ENCODE measurements at regions not wholly inside any gene's neighbourhood (a gene's known extent, or its start where the extent isn't known, plus 50 kb on each side); places are given as distances from the start of the nearest gene placed in this dataset.

- peaks cover 16% of the 10 kb centered on the region for H3K9me3 Mint-ChIP-seq
- H3K4me3 Mint-ChIP-seq = no peak overlapping the region
- H3K27me3 Mint-ChIP-seq = no peaks in the 10 kb centered on the region
- no peak for ATAC-seq
- no peaks in the 10 kb centered on the region for H3K4me1 Mint-ChIP-seq
- no peak overlapping the region for H3K27ac Mint-ChIP-seq
- DNase-seq = no peak
- no peaks in the 10 kb centered on the region for H3K36me3 Mint-ChIP-seq (ENCODE audit: low read depth)
These were observed 241.3 kb upstream of the GIMD1 start for GRCh38 chr4:106609917-106610316.

- no peak for ATAC-seq
- DNase-seq = no peak
- peaks cover 12% of the 10 kb centered on the region for H3K9me3 Mint-ChIP-seq
- H3K27me3 Mint-ChIP-seq = no peaks in the 10 kb centered on the region
- H3K4me3 Mint-ChIP-seq = no peak overlapping the region
- H3K4me1 Mint-ChIP-seq = no peaks in the 10 kb centered on the region
- H3K27ac Mint-ChIP-seq = no peak overlapping the region
- H3K36me3 Mint-ChIP-seq (ENCODE audit: low read depth) = no peaks in the 10 kb centered on the region
These were observed 239.0 kb upstream of the GIMD1 start for GRCh38 chr4:106607558-106607957.

- H3K9me3 Mint-ChIP-seq = peaks cover 3% of the 10 kb centered on the region
- H3K27ac Mint-ChIP-seq = no peak overlapping the region
- no peaks in the 10 kb centered on the region for H3K4me1 Mint-ChIP-seq
- H3K27me3 Mint-ChIP-seq = no peaks in the 10 kb centered on the region
- no peak overlapping the region for H3K4me3 Mint-ChIP-seq
- ATAC-seq (no peak), DNase-seq (no peak)
- no peaks in the 10 kb centered on the region for H3K36me3 Mint-ChIP-seq (ENCODE audit: low read depth)
These were observed 235.9 kb upstream of the GIMD1 start for GRCh38 chr4:106604319-106605051.

GRCh38 chr4:106603471-106603870 is 234.9 kb upstream of the GIMD1 start:
- Mint-ChIP-seq H3K27ac (no peak overlapping the region), H3K27me3 (no peaks in the 10 kb centered on the region), H3K4me1 (no peaks in the 10 kb centered on the region), H3K4me3 (no peak overlapping the region), H3K36me3 (ENCODE audit: low read depth) (no peaks in the 10 kb centered on the region), H3K9me3 (no peaks in the 10 kb centered on the region)
- no peak for ATAC-seq
- no peak for DNase-seq

- no peaks in the 10 kb centered on the region for H3K9me3 Mint-ChIP-seq
- ATAC-seq (no peak), DNase-seq (no peak)
- no peaks in the 10 kb centered on the region for H3K4me1 Mint-ChIP-seq
- no peaks in the 10 kb centered on the region for H3K27me3 Mint-ChIP-seq
- no peak overlapping the region for H3K27ac Mint-ChIP-seq
- H3K36me3 Mint-ChIP-seq (ENCODE audit: low read depth) = no peaks in the 10 kb centered on the region
- no peak overlapping the region for H3K4me3 Mint-ChIP-seq
These were observed 234.1 kb upstream of the GIMD1 start for GRCh38 chr4:106602711-106603110.

GRCh38 chr4:106601519-106601918 is 232.9 kb upstream of the GIMD1 start:
- DNase-seq = no peak

GRCh38 chr4:106595906-106596305 is 227.3 kb upstream of the GIMD1 start:
- H3K4me1 Mint-ChIP-seq = no peaks in the 10 kb centered on the region
- H3K27ac Mint-ChIP-seq = no peak overlapping the region
- H3K9me3 Mint-ChIP-seq = no peaks in the 10 kb centered on the region
- H3K4me3 Mint-ChIP-seq = no peak overlapping the region
- no peaks in the 10 kb centered on the region for H3K27me3 Mint-ChIP-seq
- ATAC-seq (no peak), DNase-seq (no peak)
- H3K36me3 Mint-ChIP-seq (ENCODE audit: low read depth) = no peaks in the 10 kb centered on the region

More at GRCh38 chr4:106601519-106601918, 232.9 kb upstream of the GIMD1 start:
- Mint-ChIP-seq H3K27ac (no peak overlapping the region), H3K36me3 (ENCODE audit: low read depth) (no peaks in the 10 kb centered on the region), H3K27me3 (no peaks in the 10 kb centered on the region), H3K4me1 (no peaks in the 10 kb centered on the region), H3K9me3 (no peaks in the 10 kb centered on the region), H3K4me3 (no peak overlapping the region)
- no peak for ATAC-seq

GRCh38 chr4:106594291-106594952 is 225.8 kb upstream of the GIMD1 start:
- H3K4me1 Mint-ChIP-seq = no peaks in the 10 kb centered on the region
- H3K9me3 Mint-ChIP-seq = no peaks in the 10 kb centered on the region
- no peaks in the 10 kb centered on the region for H3K36me3 Mint-ChIP-seq (ENCODE audit: low read depth)
- no peaks in the 10 kb centered on the region for H3K27me3 Mint-ChIP-seq
- no peak overlapping the region for H3K4me3 Mint-ChIP-seq
- DNase-seq (no peak), ATAC-seq (no peak)
- H3K27ac Mint-ChIP-seq = no peak overlapping the region

- Mint-ChIP-seq H3K4me3 (no peak overlapping the region), H3K27ac (no peak overlapping the region), H3K36me3 (ENCODE audit: low read depth) (no peaks in the 10 kb centered on the region), H3K9me3 (no peaks in the 10 kb centered on the region), H3K4me1 (no peaks in the 10 kb centered on the region), H3K27me3 (no peaks in the 10 kb centered on the region)
- ATAC-seq (no peak), DNase-seq (no peak)
These were observed 220.3 kb upstream of the GIMD1 start for GRCh38 chr4:106588891-106589290.

- DNase-seq (no peak), ATAC-seq (no peak)
- Mint-ChIP-seq H3K4me1 (no peaks in the 10 kb centered on the region), H3K27ac (no peak overlapping the region), H3K27me3 (no peaks in the 10 kb centered on the region), H3K4me3 (no peak overlapping the region), H3K36me3 (ENCODE audit: low read depth) (no peaks in the 10 kb centered on the region), H3K9me3 (no peaks in the 10 kb centered on the region)
These were observed 219.0 kb upstream of the GIMD1 start for GRCh38 chr4:106587558-106587957.

- ATAC-seq (no peak), DNase-seq (no peak)
- Mint-ChIP-seq H3K27ac (no peak overlapping the region), H3K27me3 (no peaks in the 10 kb centered on the region), H3K9me3 (no peaks in the 10 kb centered on the region), H3K4me3 (no peak overlapping the region), H3K36me3 (ENCODE audit: low read depth) (no peaks in the 10 kb centered on the region), H3K4me1 (no peaks in the 10 kb centered on the region)
These were observed 217.4 kb upstream of the GIMD1 start for GRCh38 chr4:106585915-106586349.

- Mint-ChIP-seq H3K27me3 (no peaks in the 10 kb centered on the region), H3K9me3 (no peaks in the 10 kb centered on the region), H3K4me1 (no peaks in the 10 kb centered on the region), H3K36me3 (ENCODE audit: low read depth) (no peaks in the 10 kb centered on the region), H3K27ac (no peak overlapping the region), H3K4me3 (no peak overlapping the region)
- DNase-seq (no peak), ATAC-seq (no peak)
These were observed 215.9 kb upstream of the GIMD1 start for GRCh38 chr4:106584337-106584989.

GRCh38 chr4:106583567-106583966 is 215.0 kb upstream of the GIMD1 start:
- no peak for DNase-seq

GRCh38 chr4:106583108-106583507 is 214.5 kb upstream of the GIMD1 start:
- no peaks in the 10 kb centered on the region for H3K9me3 Mint-ChIP-seq
- H3K4me1 Mint-ChIP-seq = no peaks in the 10 kb centered on the region
- DNase-seq = no peak
- no peak for ATAC-seq
- H3K4me3 Mint-ChIP-seq = no peak overlapping the region
- no peaks in the 10 kb centered on the region for H3K36me3 Mint-ChIP-seq (ENCODE audit: low read depth)
- H3K27ac Mint-ChIP-seq = no peak overlapping the region
- no peaks in the 10 kb centered on the region for H3K27me3 Mint-ChIP-seq

More at GRCh38 chr4:106583567-106583966, 215.0 kb upstream of the GIMD1 start:
- no peaks in the 10 kb centered on the region for H3K27me3 Mint-ChIP-seq
- no peaks in the 10 kb centered on the region for H3K4me1 Mint-ChIP-seq
- ATAC-seq = no peak
- no peak overlapping the region for H3K27ac Mint-ChIP-seq
- H3K9me3 Mint-ChIP-seq = no peaks in the 10 kb centered on the region
- H3K4me3 Mint-ChIP-seq = no peak overlapping the region
- no peaks in the 10 kb centered on the region for H3K36me3 Mint-ChIP-seq (ENCODE audit: low read depth)

GRCh38 chr4:106582103-106582502 is 213.5 kb upstream of the GIMD1 start:
- Mint-ChIP-seq H3K27ac (no peak overlapping the region), H3K4me3 (no peak overlapping the region), H3K36me3 (ENCODE audit: low read depth) (no peaks in the 10 kb centered on the region), H3K4me1 (no peaks in the 10 kb centered on the region), H3K9me3 (no peaks in the 10 kb centered on the region), H3K27me3 (no peaks in the 10 kb centered on the region)
- no peak for DNase-seq
- ATAC-seq = no peak

Measured in activated naive CD8-positive, alpha-beta T cell treated with anti-CD3 and anti-CD28 coated beads, Interleukin-2, amount 50 U/mL, for 24 hours (primary cell).